NCI-H1436 treated with DMSO at 0.1 percent for 48 hours (cell line): ENCODE measurements at regions not wholly inside any gene's neighbourhood (a gene's known extent, or its start where the extent isn't known, plus 50 kb on each side); places are given as distances from the start of the nearest gene placed in this dataset.

Experiments used
- DNase-seq: peaks from one replicate; lab custom pipeline; 2025; lab: John Stamatoyannopoulos, UW

GRCh38 chr2:51638811-51639210 lies 606.9 kb upstream of the NRXN1 start:
- no peak for DNase-seq

- DNase-seq: no peak
Observed at GRCh38 chr2:51633073-51633472, 601.1 kb upstream of the NRXN1 start.

- DNase-seq: no peak
Observed at GRCh38 chr2:51629406-51629805, 597.5 kb upstream of the NRXN1 start.

GRCh38 chr2:51628917-51629316 lies 597.0 kb upstream of the NRXN1 start:
- no peak for DNase-seq

- DNase-seq: no peak
Observed at GRCh38 chr2:51624995-51625394, 593.1 kb upstream of the NRXN1 start.

GRCh38 chr2:51620796-51621195 lies 588.9 kb upstream of the NRXN1 start:
- DNase-seq: no peak

GRCh38 chr2:51619961-51620360 lies 588.0 kb upstream of the NRXN1 start:
- no peak for DNase-seq

- no peak for DNase-seq
Observed at GRCh38 chr2:51612387-51612786, 580.5 kb upstream of the NRXN1 start.

- no peak for DNase-seq
Observed at GRCh38 chr2:51601706-51602105, 569.8 kb upstream of the NRXN1 start.

GRCh38 chr2:51597086-51597485 lies 565.2 kb upstream of the NRXN1 start:
- no peak for DNase-seq

GRCh38 chr2:51595836-51596235 lies 563.9 kb upstream of the NRXN1 start:
- DNase-seq: no peak

GRCh38 chr2:51581636-51582267 lies 549.8 kb upstream of the NRXN1 start:
- no peak for DNase-seq

GRCh38 chr2:51579412-51579811 lies 547.5 kb upstream of the NRXN1 start:
- DNase-seq: no peak

- no peak for DNase-seq
Observed at GRCh38 chr2:51575181-51575580, 543.2 kb upstream of the NRXN1 start.

- no peak for DNase-seq
Observed at GRCh38 chr2:51559026-51559425, 527.1 kb upstream of the NRXN1 start.

GRCh38 chr2:51553476-51553875 lies 521.5 kb upstream of the NRXN1 start:
- no peak for DNase-seq

GRCh38 chr2:51535763-51536162 lies 503.8 kb upstream of the NRXN1 start:
- no peak for DNase-seq

GRCh38 chr2:51534166-51534565 lies 502.2 kb upstream of the NRXN1 start:
- no peak for DNase-seq

- DNase-seq: no peak
Observed at GRCh38 chr2:51528156-51528555, 496.2 kb upstream of the NRXN1 start.

GRCh38 chr2:51526766-51527165 lies 494.8 kb upstream of the NRXN1 start:
- no peak for DNase-seq

GRCh38 chr2:51516667-51517066 lies 484.7 kb upstream of the NRXN1 start:
- no peak for DNase-seq

GRCh38 chr2:51511002-51511401 lies 479.1 kb upstream of the NRXN1 start:
- no peak for DNase-seq

- no peak for DNase-seq
Observed at GRCh38 chr2:51510303-51510702, 478.4 kb upstream of the NRXN1 start.

GRCh38 chr2:51505533-51505932 lies 473.6 kb upstream of the NRXN1 start:
- DNase-seq: no peak
